H1 (cell line): ENCODE measurements at regions not wholly inside any gene's neighbourhood (a gene's known extent, or its start where the extent isn't known, plus 50 kb on each side); places are given as distances from the start of the nearest gene placed in this dataset.

Experiments
- CTCF ChIA-PET: fragments of 300-600 bp; sonication (Branson Sonifier 250); formaldehyde crosslinking; loops from one replicate; lab custom pipeline; 2021; ENCODE audit not compliant: partially characterized antibody; lab: Charles Lee
- POLR2A ChIA-PET: fragments of 300-600 bp; sonication (Branson Sonifier 250); formaldehyde crosslinking; loops from one replicate; lab custom pipeline; 2021; ENCODE audit warnings: inconsistent platforms; ENCODE audit not compliant: partially characterized antibody; lab: Charles Lee
- DNase-seq, 2 experiments: peaks; one replicate each; pipeline versions ENCODE4 v3.0.0 to v3.0.0-alpha.2; 2010 to 2022; ENCODE audit warnings: low spot score in 2 of 2, low read depth in 1 of 2, mixed read lengths in 1 of 2
- FAIRE-seq: peaks from 2 replicates; lab custom pipeline; 2011; peaks lifted over from hg19 to GRCh38; lab: Jason Lieb, UNC
- H2AFZ ChIP-seq: 2 replicates; pipeline ENCODE4 v1.8.1; 2012; ENCODE audit warnings: low read length, inconsistent platforms
- H2AK5ac ChIP-seq: 2 replicates; pipeline ENCODE4 v1.6.1; 2013; ENCODE audit warnings: low read depth, low read length
- H2BK120ac ChIP-seq: replicated peaks from 2 replicates; pipeline ENCODE3; 2013; ENCODE audit warnings: low read depth, low read length, inconsistent platforms
- H2BK12ac ChIP-seq: 2 replicates; pipeline ENCODE4 v1.6.1; 2013; ENCODE audit warnings: low read depth, low read length
- H2BK15ac ChIP-seq: 2 replicates; pipeline ENCODE4 v1.6.1; 2013; ENCODE audit warnings: low read length
- H2BK20ac ChIP-seq: 2 replicates; pipeline ENCODE4 v1.6.1; 2013; ENCODE audit warnings: low read length
- H2BK5ac ChIP-seq: 2 replicates; pipeline ENCODE4 v1.6.1; 2013; ENCODE audit warnings: low read depth, low read length
- H3K14ac ChIP-seq: 2 replicates; pipeline ENCODE4 v1.6.1; 2013; ENCODE audit warnings: inconsistent platforms; ENCODE audit not compliant: insufficient read length
- H3K18ac ChIP-seq: 2 replicates; pipeline ENCODE4 v1.6.1; 2013; ENCODE audit warnings: low read length; ENCODE audit errors: extremely low read depth
- H3K23ac ChIP-seq: 2 replicates; pipeline ENCODE4 v1.6.1; 2013; ENCODE audit warnings: inconsistent platforms; ENCODE audit not compliant: insufficient read length
- H3K23me2 ChIP-seq: 2 replicates; pipeline ENCODE4 v1.6.1; 2013; ENCODE audit warnings: low read depth, low read length
- H3K27ac ChIP-seq: 2 replicates; pipeline ENCODE4 v1.6.1; 2011; ENCODE audit warnings: low read depth, low read length, inconsistent platforms
- H3K27me3 ChIP-seq, 4 experiments: replicated peaks in 1 of 4; 1 replicate in 1 of 4; 2 replicates in 3 of 4; pipeline versions ENCODE4 v1.6.1 to v1.8.1; 2011 to 2013; ENCODE audit warnings: low read length in 3 of 4, mild to moderate bottlenecking in 3 of 4, inconsistent platforms in 2 of 4, mixed read lengths in 2 of 4, moderate library complexity in 1 of 4; ENCODE audit not compliant: control insufficient read depth in 3 of 4, insufficient read depth in 3 of 4; ENCODE audit errors: extremely low read depth in 1 of 4
- H3K36me3 ChIP-seq, 4 experiments: 2 replicates each; pipeline versions ENCODE4 v1.6.1 to v1.8.1; 2011 to 2013; ENCODE audit warnings: mild to moderate bottlenecking in 4 of 4, low read length in 3 of 4, moderate library complexity in 2 of 4, control low read depth in 1 of 4, inconsistent platforms in 1 of 4; ENCODE audit not compliant: insufficient read depth in 4 of 4, control insufficient read depth in 2 of 4
- H3K4ac ChIP-seq: replicated peaks from 2 replicates; pipeline ENCODE3; 2013; ENCODE audit warnings: low read length, low read depth, mixed read lengths, inconsistent platforms; ENCODE audit not compliant: insufficient read length
- H3K4me1 ChIP-seq, 4 experiments: replicated peaks in 1 of 4; 1 replicate in 1 of 4; 2 replicates in 3 of 4; pipeline versions ENCODE4 v1.6.1 to v1.8.1; 2011 to 2013; ENCODE audit warnings: low read length in 3 of 4, inconsistent platforms in 2 of 4, mixed read lengths in 1 of 4; ENCODE audit not compliant: insufficient read depth in 4 of 4, control insufficient read depth in 3 of 4
- H3K4me2 ChIP-seq, 2 experiments: 2 replicates each; pipeline versions ENCODE4 v1.6.1 to v1.8.1; 2011 to 2013; ENCODE audit warnings: low read depth in 2 of 2, low read length in 2 of 2, control low read depth in 1 of 2, inconsistent platforms in 1 of 2, mild to moderate bottlenecking in 1 of 2; ENCODE audit not compliant: insufficient read depth in 1 of 2
- H3K4me3 ChIP-seq, 4 experiments: fragments of 200-600, 300-600 bp in 1 of 4; sonication (generic), shearing (Covaris generic), sonication (Bioruptor Twin) in 1 of 4; 2 replicates each; pipeline versions ENCODE4 v1.5.1 to v1.8.1; 2011 to 2016; ENCODE audit warnings: low read length in 4 of 4, low read depth in 3 of 4, control low read depth in 2 of 4, inconsistent platforms in 2 of 4, mild to moderate bottlenecking in 2 of 4, mixed read lengths in 1 of 4, moderate library complexity in 1 of 4; ENCODE audit not compliant: insufficient read depth in 2 of 4; ENCODE audit errors: extremely low read depth in 1 of 4
- H3K56ac ChIP-seq: replicated peaks from 2 replicates; pipeline ENCODE3; 2013; ENCODE audit warnings: low read depth, mild to moderate bottlenecking, mixed read lengths, low read length, inconsistent platforms; ENCODE audit not compliant: insufficient read length
- H3K79me1 ChIP-seq: 2 replicates; pipeline ENCODE4 v1.6.1; 2013; ENCODE audit warnings: low read depth, low read length, control low read depth
- H3K79me2 ChIP-seq, 2 experiments: 2 replicates each; pipeline versions ENCODE4 v1.6.1 to v1.8.1; 2012 to 2013; ENCODE audit warnings: low read length in 2 of 2, mild to moderate bottlenecking in 2 of 2, inconsistent platforms in 1 of 2; ENCODE audit not compliant: insufficient read depth in 2 of 2, control insufficient read depth in 1 of 2
- H3K9ac ChIP-seq, 4 experiments: replicated peaks in 1 of 4; 1 replicate in 1 of 4; 2 replicates in 3 of 4; pipeline versions ENCODE4 v1.6.1 to v1.8.1; 2011 to 2013; ENCODE audit warnings: low read depth in 3 of 4, low read length in 3 of 4, control low read depth in 2 of 4, mild to moderate bottlenecking in 2 of 4, moderate library complexity in 2 of 4, inconsistent platforms in 1 of 4; ENCODE audit errors: extremely low read depth in 1 of 4
- H3K9me3 ChIP-seq, 2 experiments: 2 replicates each; pipeline versions ENCODE4 v1.6.1 to v1.8.1; 2012 to 2013; ENCODE audit warnings: mild to moderate bottlenecking in 2 of 2, moderate library complexity in 2 of 2, control low read depth in 1 of 2, inconsistent platforms in 1 of 2, low read depth in 1 of 2, low read length in 1 of 2, mixed read lengths in 1 of 2; ENCODE audit not compliant: insufficient read depth in 2 of 2
- H4K20me1 ChIP-seq, 2 experiments: replicated peaks in 1 of 2; 2 replicates each; pipeline versions ENCODE3 to v1.8.1; 2011 to 2013; ENCODE audit warnings: inconsistent platforms in 2 of 2, low read length in 2 of 2, mild to moderate bottlenecking in 1 of 2; ENCODE audit not compliant: insufficient read depth in 2 of 2, control insufficient read depth in 1 of 2
- H4K5ac ChIP-seq: 2 replicates; pipeline ENCODE4 v1.6.1; 2013; ENCODE audit warnings: low read length, low read depth, mixed read lengths, inconsistent platforms; ENCODE audit not compliant: insufficient read length
- H4K8ac ChIP-seq: 2 replicates; pipeline ENCODE4 v1.8.0; 2013; ENCODE audit warnings: mild to moderate bottlenecking, moderate library complexity, low read length, inconsistent platforms; ENCODE audit not compliant: insufficient read depth; ENCODE audit errors: extremely low read depth
- H4K91ac ChIP-seq: replicated peaks from 2 replicates; pipeline ENCODE3; 2013; ENCODE audit warnings: low read length, mixed read lengths, inconsistent platforms; ENCODE audit not compliant: insufficient read length
- FOSL1 ChIP-seq: IDR thresholded peaks from 2 replicates; pipeline ENCODE4 v1.6.1; 2011; ENCODE audit warnings: mild to moderate bottlenecking, low read depth, low read length, moderate library complexity; ENCODE audit not compliant: insufficient read depth
- GTF2F1 ChIP-seq: IDR thresholded peaks from 2 replicates; pipeline ENCODE4 v1.6.1; 2012; ENCODE audit warnings: low read depth, low read length, improper control_type of control experiment, borderline replicate concordance
- JUND ChIP-seq: IDR thresholded peaks from 2 replicates; pipeline ENCODE4 v1.6.1; 2011; ENCODE audit warnings: mild to moderate bottlenecking, improper control_type of control experiment, low read length
- MAFK ChIP-seq: IDR thresholded peaks from 2 replicates; pipeline ENCODE4 v1.6.1; 2012; ENCODE audit warnings: low read depth, mild to moderate bottlenecking, improper control_type of control experiment, low read length
- POU5F1 ChIP-seq: IDR thresholded peaks from 2 replicates; pipeline ENCODE4 v1.6.1; 2011; ENCODE audit warnings: low read depth, mild to moderate bottlenecking, low read length, moderate library complexity
- SIRT6 ChIP-seq: IDR thresholded peaks from one replicate; pipeline ENCODE4 v1.7.1; 2012; ENCODE audit warnings: low read length, inconsistent platforms
- SRF ChIP-seq: IDR thresholded peaks from 2 replicates; pipeline ENCODE4 v1.6.1; 2011; ENCODE audit warnings: mild to moderate bottlenecking, low read depth, low read length, moderate library complexity
- TBP ChIP-seq: IDR thresholded peaks from 2 replicates; pipeline ENCODE4 v1.6.1; 2011; ENCODE audit warnings: low read depth, low read length, improper control_type of control experiment
- TEAD4 ChIP-seq: IDR thresholded peaks from 2 replicates; pipeline ENCODE4 v1.6.1; 2012; ENCODE audit warnings: low read depth, low read length, inconsistent platforms, mixed read lengths
- ZNF274 ChIP-seq: IDR thresholded peaks from 2 replicates; pipeline ENCODE4 v1.7.0; 2012; ENCODE audit warnings: low read length, borderline replicate concordance; ENCODE audit errors: extremely low read depth
- WGBS, 2 experiments: shearing (Covaris generic) in 1 of 2; methylation state at CpG; one replicate each; pipeline versions ENCODE4 v1.1.6 to v1.1.7; 2013 to 2015; ENCODE audit warnings: low lambda C conversion rate in 2 of 2, mixed read lengths in 2 of 2, inconsistent platforms in 1 of 2, low coverage in 1 of 2, missing lambda C conversion rate in 1 of 2; ENCODE audit not compliant: insufficient replicate concordance in 2 of 2, insufficient coverage in 1 of 2, insufficient read length in 1 of 2; ENCODE audit errors: extremely low coverage in 1 of 2, missing lambda C conversion rate in 1 of 2; 5-methylcytosine and 5-hydroxymethylcytosine counted together

GRCh38 chr17:53119773-53120172 is 703.0 kb upstream of the KIF2B start:
- POLR2A ChIA-PET = no interaction called here
- no peak for FAIRE-seq

More at GRCh38 chr17:53119773-53120172, 703.0 kb upstream of the KIF2B start:
- no peak overlapping the region for H3K14ac ChIP-seq
- H3K18ac ChIP-seq = no peak overlapping the region
- no peak overlapping the region for H3K4me3 ChIP-seq
- no peaks in the 10 kb centered on the region for H3K79me2 ChIP-seq
- H2BK5ac ChIP-seq = no peak overlapping the region
- no peaks in the 10 kb centered on the region for H3K27me3 ChIP-seq
- H4K91ac ChIP-seq = no peak overlapping the region
- H3K4me1 ChIP-seq = no peaks in the 10 kb centered on the region
- no peak overlapping the region for H3K56ac ChIP-seq
- no peaks in the 10 kb centered on the region for H3K79me1 ChIP-seq
- no peak overlapping the region for H2AFZ ChIP-seq
- H2BK120ac ChIP-seq = no peak overlapping the region
- no peak overlapping the region for H4K5ac ChIP-seq
- no peak for TF ChIP-seq TBP
- no peak for TF ChIP-seq POU5F1
- no peak for TF ChIP-seq ZNF274
- no peak for TF ChIP-seq FOSL1
- no peak for TF ChIP-seq TEAD4
- TF ChIP-seq SIRT6 = no peak
- TF ChIP-seq JUND = no peak
- no peak for TF ChIP-seq GTF2F1
- TF ChIP-seq SRF = no peak
- no peak for TF ChIP-seq MAFK
- TF ChIP-seq, all 59 proteins: peak for 0
- no peak overlapping the region for H3K4me2 ChIP-seq
- H4K20me1 ChIP-seq = no peaks in the 10 kb centered on the region
- 89% methylated on average over 2 of the region's 2 CpGs; no CpG with 5 or more reads in 1 of the 2 experiments for WGBS, 2 experiments
- peaks cover 7 to 12% of the 10 kb centered on the region in 2 experiments; a peak in 2 of 4 replicates for H3K9me3 ChIP-seq
- no peak overlapping the region for H2BK12ac ChIP-seq
- no peak overlapping the region for H3K9ac ChIP-seq
- no peaks in the 10 kb centered on the region for H3K23me2 ChIP-seq
- H2BK20ac ChIP-seq = no peak overlapping the region
- H3K23ac ChIP-seq = no peak overlapping the region
- no peak overlapping the region for H2BK15ac ChIP-seq
- H3K4ac ChIP-seq = no peak overlapping the region
- H3K27ac ChIP-seq = no peak overlapping the region
- no peaks in the 10 kb centered on the region for H3K36me3 ChIP-seq
- CTCF ChIA-PET = no interaction called here
- no peak for DNase-seq
- H2AK5ac ChIP-seq = no peak overlapping the region
- no peak overlapping the region for H4K8ac ChIP-seq
